ENCODE measurements at regions not wholly inside any gene's neighbourhood (a gene's known extent, or its start where the extent isn't known, plus 50 kb on each side); places are given as distances from the start of the nearest gene placed in this dataset.

DNA sequence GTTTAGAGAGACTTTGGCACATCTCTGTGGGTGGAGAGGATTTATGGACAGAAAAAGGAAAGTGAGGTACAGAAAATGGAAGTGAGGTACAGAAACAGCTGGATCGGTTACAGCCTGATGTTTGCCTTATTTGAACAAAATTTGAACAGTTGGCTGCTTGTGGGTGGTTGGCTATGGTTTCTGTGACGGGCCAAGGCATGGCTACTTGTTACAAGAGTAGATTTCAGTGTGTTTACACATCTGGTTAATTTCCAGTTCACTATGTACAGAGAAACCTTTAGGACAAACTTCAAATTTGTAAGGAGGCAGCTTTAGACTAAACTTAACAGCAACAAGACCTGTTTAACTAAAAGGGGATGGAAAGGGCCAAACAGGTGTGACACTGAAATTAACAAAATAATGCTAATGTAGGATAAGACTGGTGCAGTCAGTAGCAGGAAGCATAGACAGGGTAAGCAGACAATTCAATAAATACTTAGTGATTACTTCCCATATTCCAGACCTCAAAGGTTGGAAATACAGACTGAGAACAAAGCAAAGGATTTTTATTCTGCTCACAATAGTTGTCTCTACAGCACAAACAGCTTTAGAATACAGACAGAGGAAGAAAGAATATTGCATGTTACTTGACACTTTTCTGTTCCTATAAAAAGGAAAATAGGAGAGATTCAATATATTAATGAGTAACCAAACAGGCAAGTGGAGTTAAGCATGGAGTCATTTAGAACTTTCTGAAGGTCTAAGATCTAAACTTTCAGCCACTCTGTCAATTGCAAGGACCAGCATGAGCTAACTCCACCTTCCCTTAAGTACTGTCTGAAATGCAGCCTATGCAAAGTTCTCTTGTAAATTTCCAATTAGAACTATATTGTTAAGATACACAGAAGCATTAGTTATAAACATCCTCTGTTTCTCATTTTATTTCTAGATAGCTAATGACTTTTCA lies 294.4 kb upstream of the FAT4 start:
- H3K9ac ChIP-seq (ENCODE audit: low read depth, low read length, poor library complexity) = no peak overlapping the region
- no peak overlapping the region for H3K14ac ChIP-seq (ENCODE audit: low read length)
- H3K4me3 ChIP-seq (ENCODE audit: low read length in 2 of 2) = no peak overlapping the region
- WGBS, 2 donors (ENCODE audit: extremely low coverage in 2 of 2, insufficient read length in 2 of 2, insufficient replicate concordance in 1 of 2) = no CpG with 5 or more reads among the region's 2 CpGs
- no peak overlapping the region for H2BK15ac ChIP-seq (ENCODE audit: low read length)
- H3K9me3 ChIP-seq (replicated peaks in 1 of 2; ENCODE audit: control insufficient read depth in 2 of 2, insufficient read depth in 1 of 2, low read depth in 1 of 2, low read length in 2 of 2) = peaks cover 1 to 8% of the 10 kb centered on the region in 2 donors
- H3K4ac ChIP-seq (ENCODE audit: low read length) = no peak overlapping the region
- H3K18ac ChIP-seq (ENCODE audit: low read length) = no peak overlapping the region
- no peaks in the 10 kb centered on the region for H3K4me1 ChIP-seq (ENCODE audit: control insufficient read depth in 2 of 2, insufficient read depth in 1 of 2, low read depth in 1 of 2, low read length in 2 of 2)
- no peak overlapping the region for H3K4me2 ChIP-seq (ENCODE audit: insufficient read depth, low read length, poor library complexity, severe bottlenecking)
- H4K91ac ChIP-seq (ENCODE audit: low read depth, low read length, poor library complexity) = no peak overlapping the region
- DNase-seq (ENCODE audit: low spot score) = no peak
- no peaks in the 10 kb centered on the region for H3K27me3 ChIP-seq (ENCODE audit: control insufficient read depth in 3 of 3, insufficient read depth in 3 of 3, low read depth in 1 of 3, low read length in 3 of 3)
- H3K23ac ChIP-seq (ENCODE audit: low read depth, low read length, poor library complexity) = no peak overlapping the region
- H2BK12ac ChIP-seq (ENCODE audit: low read length) = no peak overlapping the region
- no peak overlapping the region for H2AK5ac ChIP-seq (ENCODE audit: low read depth, low read length)
- no peak overlapping the region for H3K27ac ChIP-seq (replicated peaks; ENCODE audit: low read length)
- no peak overlapping the region for H4K8ac ChIP-seq (ENCODE audit: low read depth, low read length)
- H2BK5ac ChIP-seq (ENCODE audit: low read length) = no peak overlapping the region
- H2AFZ ChIP-seq (ENCODE audit: low read length) = no peak overlapping the region
- H3K36me3 ChIP-seq (replicated peaks in 1 of 2; ENCODE audit: control insufficient read depth in 2 of 2, insufficient read depth in 2 of 2, low read length in 2 of 2) = no peaks in the 10 kb centered on the region
- no peaks in the 10 kb centered on the region for H3K79me1 ChIP-seq (ENCODE audit: low read depth, low read length)
- H2BK120ac ChIP-seq (ENCODE audit: low read depth, low read length) = no peak overlapping the region

DNA sequence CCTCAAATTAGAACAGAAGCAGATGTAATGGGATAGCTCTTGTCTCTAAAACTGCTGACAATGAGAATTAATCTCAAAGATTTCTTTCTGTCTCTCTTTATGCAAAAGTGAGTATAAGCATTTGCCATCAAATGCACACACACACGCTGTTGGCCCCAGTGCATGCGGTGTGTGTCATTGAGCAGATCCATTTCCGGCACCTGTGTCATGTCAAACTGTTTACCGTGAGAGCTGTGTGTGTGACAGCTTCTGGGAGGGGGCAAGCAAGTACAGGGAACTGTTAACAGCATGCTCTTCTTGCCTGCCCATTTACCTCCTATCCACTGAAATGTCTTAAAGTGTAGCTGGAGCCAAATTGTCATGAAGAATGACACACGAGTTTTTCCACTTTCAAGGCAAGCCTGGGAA lies 297.9 kb upstream of the FAT4 start:
- Histone ChIP-seq H2BK12ac (ENCODE audit: low read length) (no peak overlapping the region), H2AFZ (ENCODE audit: low read length) (no peak overlapping the region), H2BK15ac (ENCODE audit: low read length) (no peak overlapping the region), H3K9ac (ENCODE audit: low read depth, low read length, poor library complexity) (peak overlapping the region; percentile 50), H4K91ac (ENCODE audit: low read depth, low read length, poor library complexity) (no peak overlapping the region), H4K8ac (ENCODE audit: low read depth, low read length) (no peak overlapping the region), H3K4me1 (ENCODE audit: control insufficient read depth in 2 of 2, insufficient read depth in 1 of 2, low read depth in 1 of 2, low read length in 2 of 2) (no peaks in the 10 kb centered on the region), H2BK120ac (ENCODE audit: low read depth, low read length) (no peak overlapping the region), H3K18ac (ENCODE audit: low read length) (peak overlapping the region; percentile 34), H3K4me2 (ENCODE audit: insufficient read depth, low read length, poor library complexity, severe bottlenecking) (no peak overlapping the region), H3K9me3 (replicated peaks in 1 of 2; ENCODE audit: control insufficient read depth in 2 of 2, insufficient read depth in 1 of 2, low read depth in 1 of 2, low read length in 2 of 2) (peaks cover 1 to 10% of the 10 kb centered on the region in 2 donors), H3K27ac (replicated peaks; ENCODE audit: low read length) (no peak overlapping the region), H3K4ac (ENCODE audit: low read length) (no peak overlapping the region), H3K79me1 (ENCODE audit: low read depth, low read length) (no peaks in the 10 kb centered on the region), H3K14ac (ENCODE audit: low read length) (no peak overlapping the region), H3K27me3 (ENCODE audit: control insufficient read depth in 3 of 3, insufficient read depth in 3 of 3, low read depth in 1 of 3, low read length in 3 of 3) (no peaks in the 10 kb centered on the region), H2BK5ac (ENCODE audit: low read length) (no peak overlapping the region), H3K36me3 (replicated peaks in 1 of 2; ENCODE audit: control insufficient read depth in 2 of 2, insufficient read depth in 2 of 2, low read length in 2 of 2) (no peaks in the 10 kb centered on the region), H3K4me3 (ENCODE audit: low read length in 2 of 2) (no peak overlapping the region), H3K23ac (ENCODE audit: low read depth, low read length, poor library complexity) (no peak overlapping the region), H2AK5ac (ENCODE audit: low read depth, low read length) (no peak overlapping the region)
- no peak for DNase-seq (ENCODE audit: low spot score)
- WGBS, 2 donors (ENCODE audit: extremely low coverage in 2 of 2, insufficient read length in 2 of 2, insufficient replicate concordance in 1 of 2) = no CpG with 5 or more reads among the region's 5 CpGs

DNA sequence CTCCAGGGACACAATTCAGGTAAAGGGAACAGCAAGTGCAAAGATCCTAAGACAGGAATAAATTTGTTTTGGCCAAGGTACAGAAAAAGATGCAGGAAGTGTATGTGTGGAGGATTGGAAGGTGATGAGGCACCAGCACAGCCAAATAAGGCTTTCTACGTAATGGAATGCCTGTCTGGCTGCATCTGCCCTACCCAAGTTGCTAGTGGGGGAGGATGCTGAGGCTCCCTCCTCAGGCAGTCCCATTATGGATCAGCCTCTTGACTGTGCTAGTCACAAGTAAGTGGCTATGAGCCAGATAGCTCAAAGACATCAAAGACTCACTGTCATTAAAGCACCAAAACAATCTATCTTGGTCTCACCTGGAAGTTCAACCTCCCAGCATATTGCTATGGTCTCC lies 300.9 kb upstream of the FAT4 start:
- Histone ChIP-seq H3K27me3 (ENCODE audit: control insufficient read depth in 3 of 3, insufficient read depth in 3 of 3, low read depth in 1 of 3, low read length in 3 of 3) (no peaks in the 10 kb centered on the region), H2BK120ac (ENCODE audit: low read depth, low read length) (no peak overlapping the region), H3K4me3 (ENCODE audit: low read length in 2 of 2) (no peak overlapping the region), H3K79me1 (ENCODE audit: low read depth, low read length) (no peaks in the 10 kb centered on the region), H2AFZ (ENCODE audit: low read length) (no peak overlapping the region), H4K91ac (ENCODE audit: low read depth, low read length, poor library complexity) (no peak overlapping the region), H2BK5ac (ENCODE audit: low read length) (no peak overlapping the region), H3K14ac (ENCODE audit: low read length) (no peak overlapping the region), H3K4me2 (ENCODE audit: insufficient read depth, low read length, poor library complexity, severe bottlenecking) (no peak overlapping the region), H2BK12ac (ENCODE audit: low read length) (no peak overlapping the region), H3K4me1 (ENCODE audit: control insufficient read depth in 2 of 2, insufficient read depth in 1 of 2, low read depth in 1 of 2, low read length in 2 of 2) (peaks cover 0 to 2% of the 10 kb centered on the region in 2 donors), H3K4ac (ENCODE audit: low read length) (no peak overlapping the region), H3K9ac (ENCODE audit: low read depth, low read length, poor library complexity) (no peak overlapping the region), H2AK5ac (ENCODE audit: low read depth, low read length) (no peak overlapping the region), H3K36me3 (replicated peaks in 1 of 2; ENCODE audit: control insufficient read depth in 2 of 2, insufficient read depth in 2 of 2, low read length in 2 of 2) (no peaks in the 10 kb centered on the region), H2BK15ac (ENCODE audit: low read length) (no peak overlapping the region), H3K9me3 (replicated peaks in 1 of 2; ENCODE audit: control insufficient read depth in 2 of 2, insufficient read depth in 1 of 2, low read depth in 1 of 2, low read length in 2 of 2) (peaks cover 0 to 4% of the 10 kb centered on the region in 2 donors), H3K23ac (ENCODE audit: low read depth, low read length, poor library complexity) (no peak overlapping the region), H3K18ac (ENCODE audit: low read length) (no peak overlapping the region), H4K8ac (ENCODE audit: low read depth, low read length) (no peak overlapping the region), H3K27ac (replicated peaks; ENCODE audit: low read length) (no peak overlapping the region)
- WGBS, 2 donors (ENCODE audit: extremely low coverage in 2 of 2, insufficient read length in 2 of 2, insufficient replicate concordance in 1 of 2) = no CpG with 5 or more reads among the region's 1 CpG
- DNase-seq (ENCODE audit: low spot score) = no peak

DNA sequence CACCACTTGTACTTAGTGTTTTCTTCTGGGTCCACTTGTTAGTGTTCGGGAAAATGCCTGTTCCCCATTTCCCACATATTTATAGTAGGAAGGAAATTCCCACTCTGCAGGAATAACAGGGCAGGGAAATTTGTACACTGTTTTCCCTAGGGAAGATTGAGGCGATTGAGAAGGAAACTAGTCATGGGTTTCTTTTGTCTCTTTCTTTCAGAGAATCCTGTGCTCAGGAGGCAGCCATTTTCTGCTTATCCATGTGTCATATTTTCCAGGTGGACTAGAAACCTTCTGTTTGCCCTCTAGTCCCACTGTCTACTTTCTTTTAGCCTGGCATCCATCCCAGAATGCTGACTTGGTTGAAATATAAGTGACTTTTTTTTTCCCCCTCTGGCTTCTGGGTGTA lies 299.1 kb upstream of the ANKRD50 start:
- peak overlapping the region; percentile 45 for H2AFZ ChIP-seq (ENCODE audit: low read length)
- H2BK15ac ChIP-seq (ENCODE audit: low read length) = no peak overlapping the region
- H3K9me3 ChIP-seq (replicated peaks in 1 of 2; ENCODE audit: control insufficient read depth in 2 of 2, insufficient read depth in 1 of 2, low read depth in 1 of 2, low read length in 2 of 2) = peaks cover 0 to 6% of the 10 kb centered on the region in 2 donors
- WGBS, 2 donors (ENCODE audit: extremely low coverage in 2 of 2, insufficient read length in 2 of 2, insufficient replicate concordance in 1 of 2) = no CpG with 5 or more reads among the region's 2 CpGs
- no peaks in the 10 kb centered on the region for H3K79me1 ChIP-seq (ENCODE audit: low read depth, low read length)
- H2BK5ac ChIP-seq (ENCODE audit: low read length) = no peak overlapping the region
- peaks cover 0 to 2% of the 10 kb centered on the region in 2 donors for H3K4me1 ChIP-seq (ENCODE audit: control insufficient read depth in 2 of 2, insufficient read depth in 1 of 2, low read depth in 1 of 2, low read length in 2 of 2)
- no peak overlapping the region for H2BK120ac ChIP-seq (ENCODE audit: low read depth, low read length)
- H2BK12ac ChIP-seq (ENCODE audit: low read length) = no peak overlapping the region
- no peak overlapping the region for H4K91ac ChIP-seq (ENCODE audit: low read depth, low read length, poor library complexity)
- H2AK5ac ChIP-seq (ENCODE audit: low read depth, low read length) = no peak overlapping the region
- no peak overlapping the region for H3K27ac ChIP-seq (replicated peaks; ENCODE audit: low read length)
- no peaks in the 10 kb centered on the region for H3K36me3 ChIP-seq (replicated peaks in 1 of 2; ENCODE audit: control insufficient read depth in 2 of 2, insufficient read depth in 2 of 2, low read length in 2 of 2)
- H3K9ac ChIP-seq (ENCODE audit: low read depth, low read length, poor library complexity) = no peak overlapping the region
- H3K27me3 ChIP-seq (ENCODE audit: control insufficient read depth in 3 of 3, insufficient read depth in 3 of 3, low read depth in 1 of 3, low read length in 3 of 3) = no peaks in the 10 kb centered on the region
- H3K18ac ChIP-seq (ENCODE audit: low read length) = no peak overlapping the region
- H3K4me3 ChIP-seq (ENCODE audit: low read length in 2 of 2) = no peak overlapping the region
- H3K23ac ChIP-seq (ENCODE audit: low read depth, low read length, poor library complexity) = no peak overlapping the region
- no peak overlapping the region for H3K4me2 ChIP-seq (ENCODE audit: insufficient read depth, low read length, poor library complexity, severe bottlenecking)
- no peak overlapping the region for H3K4ac ChIP-seq (ENCODE audit: low read length)
- no peak overlapping the region for H3K14ac ChIP-seq (ENCODE audit: low read length)
- H4K8ac ChIP-seq (ENCODE audit: low read depth, low read length) = no peak overlapping the region
- no peak for DNase-seq (ENCODE audit: low spot score)
